K562 (cell line): ENCODE measurements at regions not wholly inside any gene's neighbourhood (a gene's known extent, or its start where the extent isn't known, plus 50 kb on each side); places are given as distances from the start of the nearest gene placed in this dataset.

Source experiments
- ATAC-seq: fragments of 200-7000 bp; cut with Tn5 transposase; 3 replicates; pipeline ENCODE4 v1.9.1; 2020; ENCODE audit warnings: moderate library complexity
- BruUV-seq: library from RNA; stranded (reverse); fragments of 400-500 nt; replicated peaks from 2 replicates; lab custom pipeline; 2021; lab: Mats Ljungman, UMichigan
- CTCF ChIA-PET: fragments of 300-600 bp; formaldehyde crosslinking; extraction: SDS; loops from one replicate; lab custom pipeline; 2021; ENCODE audit warnings: low intra/inter-chr PET ratio; lab: Yijun Ruan, JAX
- POLR2A ChIA-PET: fragments of 300-600, 350-650 bp; sonication (Branson Sonifier 250); formaldehyde crosslinking; extraction: SDS; loops from one replicate; lab custom pipeline; 2021; ENCODE audit warnings: antibody characterized with exemption, inconsistent platforms; lab: Yijun Ruan, JAX
- DNase-seq, 4 experiments: peaks; one replicate each; pipeline versions ENCODE4 v3.0.0 to v3.0.0-alpha.2; 2011 to 2018; ENCODE audit warnings: low spot score in 3 of 4, mixed read lengths in 3 of 4; ENCODE audit errors: extremely low read depth in 1 of 4
- FAIRE-seq: peaks from 2 replicates; lab custom pipeline; 2011; peaks lifted over from hg19 to GRCh38; lab: Jason Lieb, UNC
- H2AFZ ChIP-seq: 2 replicates; pipeline ENCODE4 v1.6.0; 2011; ENCODE audit warnings: low read depth, low read length, control low read depth, inconsistent platforms
- H3K27ac ChIP-seq: fragments of 200-600 bp; 3 replicates; pipeline ENCODE4 v1.8.0; 2011; ENCODE audit warnings: low read depth, mild to moderate bottlenecking, control low read depth, inconsistent platforms, low read length, moderate library complexity, mixed read lengths; ENCODE audit errors: extremely low read depth
- H3K27me3 ChIP-seq, 2 experiments: fragments of 300-600 bp in 1 of 2; 2 replicates in 1 of 2; 3 replicates in 1 of 2; pipeline versions ENCODE4 v1.6.0 to v1.8.0; 2011; ENCODE audit warnings: inconsistent platforms in 2 of 2, low read length in 2 of 2, mild to moderate bottlenecking in 1 of 2, mixed read lengths in 1 of 2, moderate library complexity in 1 of 2; ENCODE audit not compliant: control insufficient read depth in 2 of 2, insufficient read depth in 2 of 2
- H3K36me3 ChIP-seq: fragments of 300-600 bp; 3 replicates; pipeline ENCODE4 v1.8.0; 2011; ENCODE audit warnings: mild to moderate bottlenecking, low read length, inconsistent platforms; ENCODE audit not compliant: control insufficient read depth, insufficient read depth
- H3K4me1 ChIP-seq, 2 experiments: fragments of 200-600 bp in 1 of 2; replicated peaks in 1 of 2; 2 replicates in 1 of 2; 3 replicates in 1 of 2; pipeline versions ENCODE4 v1.5.1 to v1.8.0; 2011; ENCODE audit warnings: inconsistent platforms in 2 of 2, low read length in 2 of 2, mild to moderate bottlenecking in 1 of 2, mixed read lengths in 1 of 2, moderate library complexity in 1 of 2; ENCODE audit not compliant: control insufficient read depth in 2 of 2, insufficient read depth in 2 of 2
- H3K4me2 ChIP-seq: 2 replicates; pipeline ENCODE4 v1.6.1; 2011; ENCODE audit warnings: low read length, control low read depth, inconsistent platforms, mixed read lengths; ENCODE audit not compliant: insufficient read depth
- H3K4me3 ChIP-seq: fragments of 200-600 bp; sonication (generic), shearing (Covaris generic); 2 replicates; pipeline ENCODE4 v1.5.1; 2016; ENCODE audit warnings: control low read depth, inconsistent platforms
- H3K79me2 ChIP-seq: fragments of 200-600 bp; 3 replicates; pipeline ENCODE4 v1.8.0; 2011; ENCODE audit warnings: low read length, inconsistent platforms; ENCODE audit not compliant: control insufficient read depth, insufficient read depth
- H3K9ac ChIP-seq, 2 experiments: 2 replicates each; pipeline versions ENCODE4 v1.6.0 to v1.6.1; 2011; ENCODE audit warnings: low read depth in 2 of 2, low read length in 2 of 2, control low read depth in 1 of 2, inconsistent platforms in 1 of 2, mild to moderate bottlenecking in 1 of 2, mixed read lengths in 1 of 2; ENCODE audit not compliant: insufficient read depth in 1 of 2
- H3K9me1 ChIP-seq: one replicate; pipeline ENCODE4 v1.6.0; 2011; ENCODE audit warnings: inconsistent platforms, mild to moderate bottlenecking, low read length, moderate library complexity; ENCODE audit not compliant: control insufficient read depth, insufficient read depth
- H3K9me3 ChIP-seq: replicated peaks from 2 replicates; pipeline ENCODE4 v1.5.1; 2011; ENCODE audit warnings: low read depth, low read length, inconsistent platforms; ENCODE audit not compliant: control insufficient read depth, insufficient read depth
- H4K20me1 ChIP-seq: replicated peaks from 2 replicates; pipeline ENCODE4 v1.6.1; 2011; ENCODE audit warnings: low read length, inconsistent platforms, mixed read lengths; ENCODE audit not compliant: control insufficient read depth, insufficient read depth
- ASH1L ChIP-seq: fragments of 450-650 bp; IDR thresholded peaks from 2 replicates; pipeline ENCODE4 v1.6.1; 2018; ENCODE audit warnings: borderline replicate concordance, mild to moderate bottlenecking, low read depth; ENCODE audit not compliant: partially characterized antibody
- ATF1 ChIP-seq, 2 experiments: fragments of 450-650 bp in 1 of 2; IDR thresholded peaks; 2 replicates each; pipeline ENCODE4 v1.6.1; 2016; ENCODE audit warnings: missing compliant biosample characterization in 1 of 2, missing genetic modification characterization in 1 of 2
- ELF4 ChIP-seq: fragments of 450-650 bp; formaldehyde crosslinking; IDR thresholded peaks from 2 replicates; pipeline ENCODE4 v1.4.0; 2022; ENCODE audit warnings: missing genetic modification characterization
- ELK1 ChIP-seq: sonication (generic); formaldehyde crosslinking; IDR thresholded peaks from 2 replicates; pipeline ENCODE4 v1.8.1; 2022; ENCODE audit warnings: missing genetic modification reagents
- GATAD2A ChIP-seq: fragments of 450-650 bp; IDR thresholded peaks from 2 replicates; pipeline ENCODE4 v1.6.1; 2017
- KHSRP ChIP-seq: fragments of 450-650 bp; IDR thresholded peaks from 2 replicates; pipeline ENCODE4 v1.6.1; 2017
- L3MBTL2 ChIP-seq: fragments of 450-650 bp; IDR thresholded peaks from 2 replicates; pipeline ENCODE4 v1.6.1; 2016; ENCODE audit warnings: mild to moderate bottlenecking, moderate library complexity
- MIER1 ChIP-seq: fragments of 450-650 bp; IDR thresholded peaks from 2 replicates; pipeline ENCODE4 v1.6.1; 2016; ENCODE audit warnings: antibody characterized with exemption, mild to moderate bottlenecking, low read depth
- NFIX ChIP-seq: fragments of 250-450 bp; sonication (Bioruptor Pico); IDR thresholded peaks from 2 replicates; pipeline ENCODE4 v1.4.0; 2020; ENCODE audit warnings: low read depth, mild to moderate bottlenecking, moderate library complexity
- NR4A1 ChIP-seq, 2 experiments: fragments of 250-450 bp in 1 of 2; fragments of 450-650 bp in 1 of 2; sonication (Bioruptor Pico) in 1 of 2; IDR thresholded peaks; 2 replicates each; pipeline versions ENCODE4 v1.4.0 to v1.6.1; 2016 to 2020; ENCODE audit warnings: mild to moderate bottlenecking in 2 of 2, missing compliant biosample characterization in 1 of 2, missing genetic modification characterization in 1 of 2, moderate library complexity in 1 of 2
- PML ChIP-seq: IDR thresholded peaks from 2 replicates; pipeline ENCODE4 v1.6.1; 2012; ENCODE audit warnings: low read length, inconsistent platforms
- RBM15 ChIP-seq: fragments of 200-400 bp; formaldehyde crosslinking; IDR thresholded peaks from 2 replicates; pipeline ENCODE4 v1.6.1; 2018; ENCODE audit warnings: mild to moderate bottlenecking, low read length, moderate library complexity; ENCODE audit not compliant: insufficient read depth
- RUNX1 ChIP-seq: sonication (generic); IDR thresholded peaks from 2 replicates; pipeline ENCODE4 v1.6.1; 2016; ENCODE audit warnings: antibody characterized with exemption, low read depth
- SMARCA4 ChIP-seq: fragments of 450-650 bp; IDR thresholded peaks from 2 replicates; pipeline ENCODE4 v1.6.1; 2016
- ZNF511 ChIP-seq: sonication (generic); formaldehyde crosslinking; IDR thresholded peaks from 2 replicates; pipeline ENCODE4 v1.8.0; 2022; ENCODE audit warnings: mild to moderate bottlenecking, missing genetic modification reagents
- WGBS: fragments of 100-300 bp; shearing (Covaris generic); methylation state at CpG from one replicate; pipeline ENCODE4 v1.1.6; 2016; ENCODE audit warnings: low coverage, mixed read lengths; ENCODE audit not compliant: insufficient coverage; ENCODE audit errors: missing lambda C conversion rate; 5-methylcytosine and 5-hydroxymethylcytosine counted together
- in situ Hi-C: fragments of 300-500 bp; cut with MboI; formaldehyde crosslinking; loops from 4 replicates; pipeline ENCODE4 v1.15.0; 2018; ENCODE audit warnings: inconsistent platforms, mixed read lengths
- intact Hi-C: fragments of 100-400 bp; cut with micrococcal nuclease; formaldehyde crosslinking; loops from 2 replicates; pipeline ENCODE4 v1.14.2; 2022

- TF ChIP-seq ASH1L, result no peak
- no peak for TF ChIP-seq SMARCA4
These were observed 192.1 kb upstream of the NCAM1 start (continued) for GRCh38 chr11:112769170-112769569.

- intact Hi-C loops (no loop called here), in situ Hi-C loops (no loop called here)
- H3K9me1 ChIP-seq, result no peaks in the 10 kb centered on the region
- H3K27me3 ChIP-seq, result peaks cover 2 to 16% of the 10 kb centered on the region in 2 experiments; a peak in 2 of 5 replicates
- WGBS, result 0% methylated on average over 3 of the region's 4 CpGs
- no peaks in the 10 kb centered on the region for H3K4me1 ChIP-seq
- H3K9ac ChIP-seq, result no peak overlapping the region
- H3K79me2 ChIP-seq, result no peaks in the 10 kb centered on the region
- ChIA-PET CTCF (no interaction called here), POLR2A (interaction anchor here (0.9 to 1.6 kb wide), 2 partner anchors 12 to 14 kb away, joined by 3 to 4 read pairs; no protein-coding TSS in a partner anchor)
- H4K20me1 ChIP-seq, result no peaks in the 10 kb centered on the region; the same call in 1 of the 2 replicates
- no peak overlapping the region for H2AFZ ChIP-seq
- H3K9me3 ChIP-seq, result no peaks in the 10 kb centered on the region
- DNase-seq (no peak), ATAC-seq (no peak), FAIRE-seq (no peak)
- H3K4me3 ChIP-seq, result no peak overlapping the region
- TF ChIP-seq KHSRP (no peak), L3MBTL2 (no peak), NFIX (no peak), MIER1 (no peak), RUNX1 (no peak), PML (no peak), GATAD2A (no peak), NR4A1 (CRISPR knock-in tag; IDR thresholded peaks at IDR 0.05) (no peak), NR4A1 (tag; IDR thresholded peaks at IDR 0.05) (no peak), RBM15 (no peak), ZNF511 (CRISPR knock-in tag) (no peak), ATF1 (CRISPR knock-in tag; IDR thresholded peaks at IDR 0.05) (no peak), ATF1 (tag; IDR thresholded peaks at IDR 0.05) (no peak), ELK1 (CRISPR knock-in tag) (no peak), ELF4 (no peak)
- no peaks in the 10 kb centered on the region for H3K36me3 ChIP-seq
- BruUV-seq, result no TSS peak
- no peak overlapping the region for H3K4me2 ChIP-seq
- H3K27ac ChIP-seq, result no peak overlapping the region
These were observed 191.6 kb upstream of the NCAM1 start for GRCh38 chr11:112769584-112769983.
